HG02759 (cell line): ENCODE measurements at regions not wholly inside any gene's neighbourhood (a gene's known extent, or its start where the extent isn't known, plus 50 kb on each side); places are given as distances from the start of the nearest gene placed in this dataset.

Experiments
- ATAC-seq: cut with Tn5 transposase; IDR thresholded peaks from one replicate; pipeline ENCODE4 v1.9.1; 2021; ENCODE audit warnings: mild to moderate bottlenecking, moderate library complexity; ENCODE audit not compliant: unreplicated experiment

GRCh38 chr4:96166806-96167205, 326.9 kb downstream of the PDHA2 start:
- no peak for ATAC-seq

DNA sequence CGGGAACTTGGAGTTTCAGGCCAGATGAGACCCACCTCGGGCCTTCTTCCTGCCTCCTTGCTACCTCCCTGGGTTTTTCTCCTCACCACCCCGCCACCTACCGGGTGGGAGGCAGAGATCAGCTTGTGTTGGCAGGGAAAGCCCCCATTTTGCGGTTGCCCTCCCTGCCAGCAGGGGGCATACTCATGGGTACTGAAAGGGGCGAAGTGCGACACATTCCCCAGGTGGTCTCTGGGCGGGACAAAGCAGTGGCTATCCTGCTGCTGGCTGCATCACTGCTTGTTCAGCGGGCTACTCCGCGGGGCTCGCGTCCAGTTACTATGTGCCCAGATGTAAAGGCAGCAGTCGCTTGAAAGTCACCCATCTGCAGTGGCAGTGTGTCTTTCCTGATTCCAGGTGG, 330.3 kb downstream of the PDHA2 start:
- ATAC-seq, result no peak

DNA sequence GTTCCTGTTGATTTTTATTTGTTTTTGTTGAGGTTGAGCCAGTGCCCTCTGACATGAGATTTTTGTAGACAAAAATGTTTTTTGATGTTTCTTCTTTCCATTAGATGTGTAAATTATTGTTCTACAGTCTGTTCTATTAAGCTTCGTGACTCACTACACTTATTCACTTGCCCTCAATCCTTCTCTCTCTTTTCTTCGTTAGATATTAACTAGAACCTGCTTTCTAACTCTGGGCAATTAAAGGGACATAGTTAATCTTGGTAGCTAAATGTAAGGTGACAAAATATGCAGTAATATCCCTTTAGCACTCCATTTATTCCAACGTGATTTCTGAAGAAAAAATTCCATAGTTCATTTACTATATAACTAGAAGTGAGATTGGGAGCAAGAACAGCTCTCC, 333.9 kb downstream of the PDHA2 start:
- ATAC-seq, result no peak

- ATAC-seq, result no peak
These were observed 336.0 kb downstream of the PDHA2 start for GRCh38 chr4:96175871-96176270.

DNA sequence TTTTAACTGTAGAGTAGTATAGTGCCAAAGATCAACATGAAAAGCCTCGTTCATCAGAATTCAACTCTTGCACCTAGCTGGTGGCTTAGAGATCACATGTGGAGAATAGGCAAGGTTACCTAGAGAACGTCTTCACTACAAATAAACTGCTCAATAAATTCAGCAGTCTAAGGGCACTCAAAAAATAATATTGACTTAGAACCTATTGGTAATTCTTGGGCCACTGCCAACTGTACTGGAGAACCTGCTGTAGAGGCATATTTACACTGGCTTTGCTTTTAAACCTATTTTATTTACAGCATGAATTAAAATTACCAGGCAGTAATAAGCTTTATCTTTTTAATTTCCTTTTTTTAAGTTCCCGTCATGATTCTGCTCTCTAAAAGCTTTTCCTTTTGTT, 343.7 kb downstream of the PDHA2 start:
- no peak for ATAC-seq

DNA sequence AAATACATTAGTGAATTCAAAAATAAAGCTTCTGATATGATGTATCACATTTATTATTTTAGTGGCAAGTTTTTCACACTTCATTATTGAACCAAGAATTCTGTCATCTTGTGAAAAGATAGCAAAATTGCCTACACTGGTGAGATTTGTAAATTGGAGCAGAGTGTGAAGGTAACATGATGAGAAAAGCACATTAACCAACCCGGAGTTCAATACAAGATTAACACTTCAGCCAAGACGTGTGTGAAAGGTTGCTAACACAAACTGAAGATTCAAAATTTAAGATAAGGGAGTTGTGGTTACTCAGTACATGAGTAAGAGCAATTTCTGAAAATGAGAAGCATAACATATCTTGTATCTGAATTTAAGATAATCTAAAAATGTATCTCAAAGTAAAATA, 346.7 kb downstream of the PDHA2 start:
- ATAC-seq, result no peak

DNA sequence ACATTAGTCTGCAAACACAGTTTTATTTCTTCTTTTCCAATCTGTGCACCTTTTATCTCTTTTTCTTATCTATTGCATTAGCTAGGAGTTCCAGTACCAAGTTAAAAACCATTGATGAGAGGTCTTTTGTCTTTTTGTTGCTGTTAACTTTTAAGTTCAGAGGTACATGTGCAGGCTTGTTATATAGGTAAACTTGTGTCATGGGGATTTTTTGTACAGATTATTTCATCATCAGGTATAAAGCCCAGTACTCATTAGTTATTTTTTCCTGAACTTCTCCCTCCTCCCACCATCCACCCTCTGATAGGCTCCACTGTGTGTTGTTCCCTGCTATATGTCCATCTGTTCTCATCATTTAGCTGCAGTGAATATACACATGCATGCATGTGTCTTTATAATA, 349.9 kb downstream of the PDHA2 start:
- no peak for ATAC-seq

GRCh38 chr4:96193061-96193460, 353.2 kb downstream of the PDHA2 start:
- no peak for ATAC-seq

GRCh38 chr4:96194993-96195392, 355.1 kb downstream of the PDHA2 start:
- ATAC-seq, result no peak

- ATAC-seq, result no peak
These were observed 365.4 kb downstream of the PDHA2 start for GRCh38 chr4:96205143-96205936.

DNA sequence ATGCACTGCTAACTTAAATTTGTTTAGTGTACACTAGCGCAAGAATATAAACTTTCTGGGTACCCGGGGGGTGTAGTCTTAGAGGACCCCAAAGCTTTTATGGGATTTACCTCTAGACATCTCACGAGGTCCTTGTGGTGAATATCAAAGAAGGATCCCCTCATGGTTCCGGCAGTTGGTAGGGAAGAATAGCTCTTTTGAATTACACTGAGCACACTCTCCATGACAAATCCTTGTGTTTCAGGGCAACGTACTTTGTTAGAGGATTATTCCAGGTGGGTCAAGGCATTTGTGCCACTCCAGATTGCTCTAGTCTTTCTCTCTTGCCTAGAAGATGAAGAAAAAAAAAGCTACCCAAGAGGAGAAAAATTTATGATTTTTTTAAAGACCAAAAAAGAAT, 387.6 kb downstream of the PDHA2 start:
- no peak for ATAC-seq

GRCh38 chr4:96228463-96228862, 388.6 kb downstream of the PDHA2 start:
- ATAC-seq, result no peak

DNA sequence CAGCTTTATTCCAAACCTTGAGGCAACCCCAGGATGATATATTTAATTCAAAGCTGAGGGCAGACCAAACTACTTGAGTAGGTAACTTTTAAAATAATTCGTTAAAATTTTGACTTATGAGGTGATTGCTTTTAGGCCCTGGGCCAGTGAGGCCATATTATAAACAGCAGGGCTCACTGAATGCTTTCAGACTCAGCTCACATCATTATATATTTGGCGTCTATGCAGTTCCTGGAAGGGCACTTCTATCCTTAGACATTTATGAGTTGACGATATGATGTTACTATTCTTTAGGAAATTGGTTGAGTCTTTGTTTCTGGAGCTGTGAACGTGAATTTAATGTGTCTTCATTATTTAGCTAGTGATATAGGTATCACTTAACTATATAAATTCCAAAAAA, 400.1 kb downstream of the PDHA2 start:
- ATAC-seq, result no peak

DNA sequence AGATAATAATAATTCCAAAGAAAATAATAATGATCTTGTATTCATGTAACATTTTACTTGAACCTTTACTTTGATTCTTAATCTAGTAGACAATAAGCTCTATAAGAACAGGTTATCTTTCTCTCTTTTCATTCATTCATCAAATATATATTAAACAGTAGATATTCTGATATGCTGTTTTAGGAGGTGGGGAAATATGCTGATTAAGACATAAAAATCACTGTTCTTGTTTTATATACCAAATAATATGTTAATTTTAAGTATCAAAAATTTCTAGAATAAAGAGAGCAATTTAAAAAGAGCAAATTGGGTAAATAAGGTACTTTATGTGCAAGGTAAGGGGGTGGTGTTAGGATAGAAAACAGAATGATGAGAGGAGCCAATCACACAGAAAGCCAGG, 401.9 kb downstream of the PDHA2 start:
- no peak for ATAC-seq

GRCh38 chr4:96247096-96247495, 407.2 kb downstream of the PDHA2 start:
- ATAC-seq, result no peak

DNA sequence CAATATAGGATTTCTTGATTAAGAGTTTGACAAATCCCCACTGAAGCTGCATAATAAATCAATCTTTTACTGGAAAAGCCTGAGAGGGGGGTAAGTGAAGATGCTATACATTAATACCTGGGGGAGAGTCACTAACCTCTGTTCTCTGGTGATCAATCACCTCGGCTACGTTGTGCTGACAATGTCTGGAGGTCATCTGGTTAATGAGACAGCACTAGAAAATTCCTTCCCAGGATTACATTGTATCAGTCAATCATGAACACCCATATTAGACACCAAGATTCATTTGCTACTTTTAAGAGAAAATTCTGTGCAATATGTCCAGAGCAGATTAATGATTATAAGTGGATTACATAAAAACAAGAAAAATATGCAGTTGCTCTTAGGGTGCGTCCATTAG, 408.3 kb downstream of the PDHA2 start:
- no peak for ATAC-seq

DNA sequence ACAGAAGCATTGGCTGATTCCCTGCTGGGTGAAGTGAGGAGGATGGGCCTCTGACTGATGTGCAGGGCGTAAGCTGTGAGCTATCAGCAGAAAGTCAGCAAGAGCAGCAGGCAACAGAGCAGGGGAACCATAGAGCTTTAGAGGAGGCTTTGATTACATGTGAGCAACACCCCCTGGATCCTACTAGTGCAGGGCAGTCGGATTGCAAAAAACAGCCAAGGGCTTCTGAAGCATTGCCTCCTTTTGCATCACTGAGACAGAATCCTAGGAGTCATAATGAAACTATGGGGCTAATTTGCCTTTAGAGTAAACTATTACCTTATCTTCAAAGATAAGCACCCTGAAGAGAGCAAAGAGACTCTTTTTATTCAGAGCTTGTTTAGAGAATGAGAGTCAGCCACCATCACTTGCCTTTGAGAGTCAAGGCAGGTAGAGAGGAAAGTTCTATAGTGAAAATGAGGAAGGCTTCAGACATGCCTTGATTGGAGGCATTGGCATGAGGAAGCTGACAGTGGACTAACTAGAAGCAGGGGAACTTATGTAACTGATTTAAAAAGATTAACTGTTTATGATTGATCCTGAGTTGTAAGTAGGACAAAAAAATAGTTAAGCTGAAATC, 420.3 kb downstream of the PDHA2 start:
- no peak for ATAC-seq

GRCh38 chr4:96262057-96262456, 422.2 kb downstream of the PDHA2 start:
- ATAC-seq, result no peak

GRCh38 chr4:96263291-96263690, 423.4 kb downstream of the PDHA2 start:
- ATAC-seq, result no peak

- no peak for ATAC-seq
These were observed 425.1 kb downstream of the PDHA2 start for GRCh38 chr4:96264941-96265463.

DNA sequence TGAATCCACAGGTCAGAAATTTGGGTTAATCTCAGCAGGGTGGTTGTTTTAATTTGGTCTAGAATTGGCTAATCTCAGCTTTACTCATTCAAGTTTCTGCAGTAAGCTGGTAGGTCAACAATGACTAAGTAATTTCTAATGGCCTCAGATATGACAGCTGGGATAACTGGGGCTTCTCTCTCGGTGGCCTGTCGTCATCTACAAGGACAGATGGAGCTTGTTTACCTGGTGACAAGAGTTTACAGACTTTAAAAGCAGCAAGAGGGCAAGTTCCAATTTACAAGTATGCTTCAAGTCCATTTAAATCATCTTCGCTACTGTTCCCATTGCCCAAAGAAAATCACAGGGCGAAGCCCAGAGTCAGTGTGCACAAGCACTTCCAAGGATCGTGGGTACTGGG, 453.9 kb downstream of the PDHA2 start:
- no peak for ATAC-seq

GRCh38 chr4:96295143-96295741, 455.3 kb downstream of the PDHA2 start:
- ATAC-seq, result no peak
